HG03354 (cell line): ENCODE measurements at regions not wholly inside any gene's neighbourhood (a gene's known extent, or its start where the extent isn't known, plus 50 kb on each side); places are given as distances from the start of the nearest gene placed in this dataset.
"Not testable (repeated sequence)": the region's sequence is repeated elsewhere in the genome, so short reads cannot be mapped to it uniquely, and the experiment has no call there.

Source experiments
- ATAC-seq: cut with Tn5 transposase; IDR thresholded peaks from one replicate; pipeline ENCODE4 v1.9.1; 2021; ENCODE audit warnings: mild to moderate bottlenecking; ENCODE audit not compliant: unreplicated experiment, poor library complexity, severe bottlenecking

GRCh38 chr5:158200619-158201018 lies 341.7 kb upstream of the CLINT1 start:
- ATAC-seq, result no peak

GRCh38 chr5:158198636-158199035 lies 339.7 kb upstream of the CLINT1 start:
- peak; percentile 97 for ATAC-seq

GRCh38 chr5:158195416-158196210 lies 336.7 kb upstream of the CLINT1 start:
- ATAC-seq, result no peak

- peak; percentile 55 for ATAC-seq
Measured at GRCh38 chr5:158194561-158194976, 335.6 kb upstream of the CLINT1 start.

GRCh38 chr5:158193395-158193794 lies 334.4 kb upstream of the CLINT1 start:
- not testable (repeated sequence) for ATAC-seq

- no peak for ATAC-seq
Measured at GRCh38 chr5:158180407-158180806, 321.5 kb upstream of the CLINT1 start.

GRCh38 chr5:158179271-158179670 lies 320.3 kb upstream of the CLINT1 start:
- no peak for ATAC-seq

GRCh38 chr5:158178535-158178934 lies 319.6 kb upstream of the CLINT1 start:
- no peak for ATAC-seq

- no peak for ATAC-seq
Measured at GRCh38 chr5:158177146-158177545, 318.2 kb upstream of the CLINT1 start.

GRCh38 chr5:158175934-158176481 lies 317.1 kb upstream of the CLINT1 start:
- no peak for ATAC-seq

GRCh38 chr5:158174918-158175851 lies 316.2 kb upstream of the CLINT1 start:
- ATAC-seq, result no peak

- ATAC-seq, result no peak
Measured at GRCh38 chr5:158174026-158174425, 315.1 kb upstream of the CLINT1 start.

GRCh38 chr5:158172005-158172404 lies 313.1 kb upstream of the CLINT1 start:
- ATAC-seq, result no peak

GRCh38 chr5:158170534-158170933 lies 311.6 kb upstream of the CLINT1 start:
- ATAC-seq, result no peak

- no peak for ATAC-seq
Measured at GRCh38 chr5:158170060-158170459, 311.1 kb upstream of the CLINT1 start.

GRCh38 chr5:158166424-158166823 lies 307.5 kb upstream of the CLINT1 start:
- no peak for ATAC-seq

- no peak for ATAC-seq
Measured at GRCh38 chr5:158165647-158166046, 306.7 kb upstream of the CLINT1 start.

GRCh38 chr5:158164296-158165047 lies 305.5 kb upstream of the CLINT1 start:
- ATAC-seq, result no peak

GRCh38 chr5:158163451-158164295 lies 304.7 kb upstream of the CLINT1 start:
- no peak for ATAC-seq
